ENCODE measurements at regions not wholly inside any gene's neighbourhood (a gene's known extent, or its start where the extent isn't known, plus 50 kb on each side); places are given as distances from the start of the nearest gene placed in this dataset.

GRCh38 chr9:32220750-32221149, 163.7 kb upstream of the ACO1 start:
- DNase-seq (ENCODE audit: low read depth), result no peak
- no peak overlapping the region for H3K4me3 ChIP-seq (ENCODE audit: low read depth, low read length)
- TF ChIP-seq CTCF (conservative IDR thresholded peaks at IDR 0.05; ENCODE audit: low read depth, low read length), result no peak

DNA sequence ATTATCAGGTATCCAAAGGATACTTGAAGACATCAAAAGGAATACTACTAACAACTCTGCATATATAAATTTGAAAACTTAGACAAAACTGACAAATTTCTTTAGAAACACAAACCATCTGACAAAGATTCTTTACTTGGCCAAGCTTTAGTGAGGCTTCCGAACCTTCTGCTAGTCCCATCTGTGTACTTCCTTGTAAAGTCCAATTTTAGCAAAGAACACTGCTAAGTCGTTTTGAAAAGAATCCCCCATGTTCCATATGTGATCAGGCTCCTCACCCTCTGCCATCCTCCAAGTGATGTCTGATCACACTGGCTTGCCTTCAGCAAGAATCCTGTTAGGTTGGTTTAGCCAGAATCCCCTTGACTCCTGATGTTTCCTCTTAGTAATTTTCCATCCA, 150.0 kb upstream of the ACO1 start:
- no peak overlapping the region for H3K4me3 ChIP-seq (ENCODE audit: low read depth, low read length)
- TF ChIP-seq CTCF (conservative IDR thresholded peaks at IDR 0.05; ENCODE audit: low read depth, low read length), result no peak
- DNase-seq (ENCODE audit: low read depth), result no peak

DNA sequence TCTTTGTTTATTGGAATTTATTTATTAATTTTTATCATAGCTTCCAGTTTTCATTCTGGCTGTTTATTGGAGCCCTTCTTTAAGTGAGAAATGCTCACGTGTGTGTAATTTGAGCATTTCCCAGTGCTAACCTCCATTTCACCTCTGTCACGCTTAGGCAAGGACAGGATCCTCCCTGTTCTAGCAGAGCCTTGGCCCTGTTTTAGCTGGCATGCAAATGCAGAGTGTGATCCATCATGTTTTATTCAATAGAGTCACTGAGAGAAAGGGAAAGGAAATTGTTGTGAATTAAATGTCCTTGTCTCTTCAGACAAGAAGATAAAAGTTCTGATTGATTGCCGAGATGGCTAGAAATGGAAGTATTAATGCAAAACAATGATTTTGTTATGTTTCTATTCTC, 137.3 kb upstream of the ACO1 start:
- no peak for TF ChIP-seq CTCF (conservative IDR thresholded peaks at IDR 0.05; ENCODE audit: low read depth, low read length)
- no peak for DNase-seq (ENCODE audit: low read depth)
- H3K4me3 ChIP-seq (ENCODE audit: low read depth, low read length), result no peak overlapping the region

- no peak for TF ChIP-seq CTCF (conservative IDR thresholded peaks at IDR 0.05; ENCODE audit: low read depth, low read length)
- H3K4me3 ChIP-seq (ENCODE audit: low read depth, low read length), result no peak overlapping the region
- no peak for DNase-seq (ENCODE audit: low read depth)
Measured at GRCh38 chr9:32248189-32248712, 136.2 kb upstream of the ACO1 start.

- TF ChIP-seq CTCF (conservative IDR thresholded peaks at IDR 0.05; ENCODE audit: low read depth, low read length), result peak; percentile 83
- peak; percentile 78 for DNase-seq (ENCODE audit: low read depth)
- H3K4me3 ChIP-seq (ENCODE audit: low read depth, low read length), result no peak overlapping the region
Measured at GRCh38 chr9:32251539-32251938, 132.9 kb upstream of the ACO1 start.

GRCh38 chr9:32253731-32254130, 130.7 kb upstream of the ACO1 start:
- H3K4me3 ChIP-seq (ENCODE audit: low read depth, low read length), result no peak overlapping the region
- no peak for TF ChIP-seq CTCF (conservative IDR thresholded peaks at IDR 0.05; ENCODE audit: low read depth, low read length)
- no peak for DNase-seq (ENCODE audit: low read depth)

DNA sequence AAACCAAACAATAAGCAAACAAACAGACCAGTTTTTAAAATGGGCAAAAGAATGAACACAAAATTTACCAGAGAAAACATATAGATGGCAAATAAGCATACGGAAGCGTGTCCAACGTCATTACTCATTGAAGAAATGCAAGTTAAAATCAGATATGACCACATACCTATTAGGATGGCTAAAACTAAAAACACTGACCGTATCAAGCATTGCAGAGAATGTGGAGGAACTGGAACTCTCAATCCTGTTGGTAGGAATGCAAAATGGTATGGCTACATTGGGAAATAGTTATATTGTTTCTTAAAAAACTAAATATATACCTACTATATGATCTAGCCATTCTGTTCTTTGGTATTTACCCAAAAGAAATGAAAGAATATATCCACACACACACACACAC, 129.4 kb upstream of the ACO1 start:
- TF ChIP-seq CTCF (conservative IDR thresholded peaks at IDR 0.05; ENCODE audit: low read depth, low read length), result no peak
- H3K4me3 ChIP-seq (ENCODE audit: low read depth, low read length), result no peak overlapping the region
- no peak for DNase-seq (ENCODE audit: low read depth)

All from choroid plexus epithelial cell (primary cell).